Karpas-422 (cell line): ENCODE measurements at regions not wholly inside any gene's neighbourhood (a gene's known extent, or its start where the extent isn't known, plus 50 kb on each side); places are given as distances from the start of the nearest gene placed in this dataset.
"Not testable (repeated sequence)": the region's sequence is repeated elsewhere in the genome, so short reads cannot be mapped to it uniquely, and the experiment has no call there.

Source experiments
- DNase-seq: peaks from one replicate; pipeline ENCODE4 v3.0.0-alpha.2; 2015
- H2AFZ ChIP-seq: fragments of 200-600 bp; sonication (generic); 2 replicates; pipeline ENCODE4 v1.6.1; 2014; ENCODE audit warnings: antibody characterized with exemption, low read length, mixed read lengths
- H3K27ac ChIP-seq: fragments of 200-600 bp; sonication (generic); 2 replicates; pipeline ENCODE4 v1.5.1; 2014; ENCODE audit warnings: mild to moderate bottlenecking, low read length, moderate library complexity
- H3K27me3 ChIP-seq: fragments of 200-600 bp; sonication (generic); 2 replicates; pipeline ENCODE4 v1.6.1; 2014; ENCODE audit warnings: low read length, mixed read lengths
- H3K36me3 ChIP-seq: fragments of 200-600 bp; sonication (generic); 2 replicates; pipeline ENCODE4 v1.6.1; 2014; ENCODE audit warnings: low read length, mixed read lengths; ENCODE audit not compliant: insufficient read depth
- H3K4me1 ChIP-seq: fragments of 200-600 bp; sonication (generic); 2 replicates; pipeline ENCODE4 v1.6.1; 2014; ENCODE audit warnings: mild to moderate bottlenecking, low read length, mixed read lengths
- H3K4me2 ChIP-seq: fragments of 200-600 bp; sonication (generic); 2 replicates; pipeline ENCODE4 v1.6.1; 2014; ENCODE audit warnings: low read length, low read depth, mild to moderate bottlenecking; ENCODE audit not compliant: poor library complexity, severe bottlenecking
- H3K4me3 ChIP-seq: fragments of 200-600 bp; sonication (generic); 2 replicates; pipeline ENCODE4 v1.5.1; 2014; ENCODE audit warnings: mild to moderate bottlenecking, antibody characterized with exemption, low read length, mixed read lengths
- H3K79me2 ChIP-seq: fragments of 200-600 bp; sonication (generic); 2 replicates; pipeline ENCODE4 v1.6.1; 2014; ENCODE audit warnings: mild to moderate bottlenecking, low read length, mixed read lengths
- H3K9ac ChIP-seq: fragments of 200-600 bp; sonication (generic); 2 replicates; pipeline ENCODE4 v1.6.0; 2014; ENCODE audit warnings: low read length
- H3K9me2 ChIP-seq: fragments of 200-600 bp; sonication (generic), shearing (Covaris generic); replicated peaks from 2 replicates; pipeline ENCODE4 v1.6.0; 2014; ENCODE audit warnings: mild to moderate bottlenecking, low read length, moderate library complexity; ENCODE audit not compliant: insufficient read depth
- H3K9me3 ChIP-seq: fragments of 300-700, 200-600 bp; sonication (generic); 2 replicates; pipeline ENCODE4 v1.6.1; 2014; ENCODE audit warnings: low read length, mixed read lengths
- H4K20me1 ChIP-seq: fragments of 200-600 bp; sonication (generic); 2 replicates; pipeline ENCODE4 v1.6.1; 2014; ENCODE audit warnings: mild to moderate bottlenecking, antibody characterized with exemption, low read length, low read depth; ENCODE audit not compliant: insufficient read depth

DNA sequence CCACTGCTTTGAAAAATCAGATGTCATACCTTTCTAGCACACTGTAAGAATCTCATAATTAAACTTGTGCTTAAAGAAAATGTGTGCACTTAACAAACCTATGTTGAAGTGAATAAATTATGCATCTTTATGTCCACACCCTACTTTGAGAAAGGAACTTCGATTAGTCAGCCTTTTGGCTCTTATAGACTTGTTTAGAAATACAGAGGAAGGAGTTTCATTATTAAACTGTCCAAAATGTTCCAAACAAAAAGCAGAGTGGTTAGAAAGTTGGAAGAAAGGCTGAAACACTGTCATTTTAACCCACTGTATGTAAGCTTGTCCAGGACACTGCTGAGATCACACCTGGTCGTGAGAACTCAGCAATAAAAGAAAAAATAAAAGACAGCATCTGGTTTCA, 863.2 kb upstream of the CHORDC1 start:
- H3K4me2 ChIP-seq = no peak overlapping the region
- no peaks in the 10 kb centered on the region for H3K9me2 ChIP-seq
- H4K20me1 ChIP-seq = no peaks in the 10 kb centered on the region
- H3K27ac ChIP-seq = no peak overlapping the region
- no peak for DNase-seq
- no peaks in the 10 kb centered on the region for H3K79me2 ChIP-seq
- no peak overlapping the region for H3K4me3 ChIP-seq
- H3K9ac ChIP-seq = no peak overlapping the region
- peaks cover 25% of the 10 kb centered on the region for H3K4me1 ChIP-seq
- H3K9me3 ChIP-seq = no peaks in the 10 kb centered on the region
- no peaks in the 10 kb centered on the region for H3K36me3 ChIP-seq
- H3K27me3 ChIP-seq = no peaks in the 10 kb centered on the region
- 0 out of 2 replicates have a peak overlapping the region, but pooled peaks have one; percentile 10 for H2AFZ ChIP-seq

DNA sequence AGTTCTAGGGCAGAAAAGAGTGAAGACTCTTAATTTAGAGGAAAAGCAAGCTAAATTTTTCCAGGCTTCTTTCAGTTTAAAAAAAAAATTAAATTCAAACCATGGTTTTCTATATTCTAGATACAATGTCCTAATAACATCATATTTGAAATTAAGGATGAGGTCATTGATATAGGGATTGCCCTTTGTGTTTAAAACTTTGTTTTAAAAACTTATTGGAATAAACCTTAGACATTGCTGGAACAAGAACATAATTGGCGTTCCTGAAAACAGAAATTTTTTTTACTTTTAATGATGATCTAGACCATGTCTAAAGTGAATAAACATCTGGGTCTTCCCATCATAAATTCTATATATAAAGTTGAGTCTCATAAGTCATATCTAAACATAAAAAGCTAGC, 859.4 kb upstream of the CHORDC1 start:
- Histone ChIP-seq H3K9me3 (no peaks in the 10 kb centered on the region), H3K9ac (no peak overlapping the region), H3K9me2 (0 out of 2 replicates have a peak, but pooled peaks cover 5% of the 10 kb centered on the region), H3K79me2 (no peaks in the 10 kb centered on the region), H3K27ac (no peak overlapping the region), H3K27me3 (no peaks in the 10 kb centered on the region), H3K4me1 (peaks cover 62% of the 10 kb centered on the region), H3K4me2 (no peak overlapping the region), H3K36me3 (no peaks in the 10 kb centered on the region), H3K4me3 (no peak overlapping the region), H2AFZ (no peak overlapping the region), H4K20me1 (no peaks in the 10 kb centered on the region)
- no peak for DNase-seq

DNA sequence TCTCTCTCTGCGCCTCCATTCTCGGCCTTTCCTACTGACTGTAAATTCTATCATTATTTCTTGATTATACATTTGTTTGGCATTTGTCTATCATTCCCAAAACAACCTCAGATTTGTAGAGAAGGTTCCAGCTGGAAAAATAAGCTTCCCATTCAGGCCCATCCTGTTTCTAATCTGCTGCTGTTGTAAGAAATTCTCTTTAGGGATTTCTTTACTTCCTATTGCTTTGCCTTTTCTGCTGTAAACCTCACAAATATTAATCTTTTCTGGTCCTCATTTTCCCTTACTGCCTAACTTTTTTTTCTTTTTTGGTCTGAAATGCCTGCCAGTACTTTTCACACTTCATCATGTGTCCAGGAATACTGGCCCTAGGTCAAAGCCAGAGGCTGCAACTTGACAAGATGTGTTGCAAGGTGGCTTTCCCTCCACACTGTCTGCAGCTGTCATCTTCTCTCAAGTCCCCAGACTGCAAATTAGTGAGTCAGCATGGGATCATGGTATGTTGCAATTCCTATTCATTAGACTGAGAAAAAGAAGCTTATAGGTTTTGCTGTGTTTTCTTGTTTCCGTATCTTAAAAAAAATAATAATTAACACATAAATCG, 858.7 kb upstream of the CHORDC1 start:
- no peaks in the 10 kb centered on the region for H4K20me1 ChIP-seq
- H3K9ac ChIP-seq = peak overlapping the region; percentile 1; the same call in 1 of the 2 replicates
- no peak overlapping the region for H3K4me3 ChIP-seq
- H3K9me2 ChIP-seq = 0 out of 2 replicates have a peak, but pooled peaks cover 5% of the 10 kb centered on the region
- peak; percentile 76 for DNase-seq
- no peaks in the 10 kb centered on the region for H3K27me3 ChIP-seq
- H3K36me3 ChIP-seq = no peaks in the 10 kb centered on the region
- peak overlapping the region; percentile 38 for H3K4me2 ChIP-seq
- H3K4me1 ChIP-seq = peaks cover 69% of the 10 kb centered on the region
- H3K27ac ChIP-seq = peak overlapping the region; percentile 7
- H3K79me2 ChIP-seq = no peaks in the 10 kb centered on the region
- H2AFZ ChIP-seq = peak overlapping the region; percentile 32; the same call in 1 of the 2 replicates
- no peaks in the 10 kb centered on the region for H3K9me3 ChIP-seq

DNA sequence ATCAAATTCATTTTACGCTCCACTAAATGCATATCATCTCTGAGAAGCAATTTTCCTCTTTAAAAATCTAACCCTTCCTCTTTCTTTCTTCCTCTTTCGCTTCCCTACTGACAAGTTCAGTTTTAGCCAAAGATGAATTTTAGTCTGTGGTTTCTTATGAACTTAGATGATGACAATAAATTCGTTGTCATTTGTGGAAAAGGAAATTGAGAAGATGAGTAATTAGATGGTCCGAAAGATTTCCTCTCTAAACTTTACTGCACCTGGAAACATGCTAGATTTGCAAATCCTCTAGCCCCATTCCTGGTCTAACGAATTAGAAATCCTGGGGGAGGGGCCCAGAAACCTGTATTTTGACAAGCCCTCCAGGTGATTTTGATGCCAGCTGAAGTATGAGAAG, 855.4 kb upstream of the CHORDC1 start:
- Histone ChIP-seq H3K9me2 (0 out of 2 replicates have a peak, but pooled peaks cover 5% of the 10 kb centered on the region), H3K4me2 (peak overlapping the region; percentile 62)

DNA sequence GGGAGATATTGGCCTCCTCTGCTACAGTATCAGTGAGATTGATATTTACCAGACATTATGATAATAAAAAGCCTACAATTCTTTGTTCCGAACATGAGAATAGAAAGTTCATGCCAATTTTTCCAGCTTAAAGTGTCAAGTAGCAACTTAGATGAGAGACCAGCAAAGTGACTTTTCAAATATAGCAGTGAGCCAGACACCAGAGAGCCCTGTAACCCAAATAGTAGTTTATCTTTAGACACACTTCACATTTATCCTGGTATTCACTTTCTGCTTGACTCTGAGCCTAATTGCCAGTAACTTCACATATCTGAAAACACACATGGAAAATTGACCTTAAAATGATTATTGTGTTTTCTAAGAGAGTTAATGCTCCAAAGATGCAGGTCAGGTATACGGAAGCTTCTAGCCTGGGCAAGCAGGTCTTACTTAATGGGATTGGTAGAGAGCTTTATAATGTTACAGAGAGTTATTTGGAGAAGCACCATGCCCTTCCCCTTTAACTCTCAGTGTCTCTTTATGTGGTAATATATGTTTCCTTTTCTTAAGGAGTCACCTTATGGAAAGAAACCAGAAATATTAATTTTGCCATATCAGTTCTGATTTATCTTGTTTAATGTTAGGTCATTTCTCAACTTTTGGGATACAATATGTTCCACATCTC, 852.3 kb upstream of the CHORDC1 start:
- Histone ChIP-seq H4K20me1 (no peaks in the 10 kb centered on the region), H3K36me3 (no peaks in the 10 kb centered on the region), H3K4me1 (peaks cover 54% of the 10 kb centered on the region), H3K4me2 (no peak overlapping the region), H3K9ac (no peak overlapping the region), H3K79me2 (no peaks in the 10 kb centered on the region), H3K9me3 (no peaks in the 10 kb centered on the region), H3K4me3 (no peak overlapping the region), H3K27ac (no peak overlapping the region), H3K9me2 (no peaks in the 10 kb centered on the region), H2AFZ (peak overlapping the region; percentile 5), H3K27me3 (no peaks in the 10 kb centered on the region)
- DNase-seq = no peak

More for the DNA sequence above, 855.4 kb upstream of the CHORDC1 start:
- no peak overlapping the region for H3K9ac ChIP-seq
- no peaks in the 10 kb centered on the region for H3K9me3 ChIP-seq
- no peaks in the 10 kb centered on the region for H3K27me3 ChIP-seq
- H4K20me1 ChIP-seq = no peaks in the 10 kb centered on the region
- H3K36me3 ChIP-seq = no peaks in the 10 kb centered on the region
- peak; percentile 97 for DNase-seq
- peaks cover 80% of the 10 kb centered on the region for H3K4me1 ChIP-seq
- H3K79me2 ChIP-seq = no peaks in the 10 kb centered on the region
- H3K27ac ChIP-seq = peak overlapping the region; percentile 85
- H2AFZ ChIP-seq = no peak overlapping the region; the same call in 1 of the 2 replicates
- peak overlapping the region; percentile 16 for H3K4me3 ChIP-seq

DNA sequence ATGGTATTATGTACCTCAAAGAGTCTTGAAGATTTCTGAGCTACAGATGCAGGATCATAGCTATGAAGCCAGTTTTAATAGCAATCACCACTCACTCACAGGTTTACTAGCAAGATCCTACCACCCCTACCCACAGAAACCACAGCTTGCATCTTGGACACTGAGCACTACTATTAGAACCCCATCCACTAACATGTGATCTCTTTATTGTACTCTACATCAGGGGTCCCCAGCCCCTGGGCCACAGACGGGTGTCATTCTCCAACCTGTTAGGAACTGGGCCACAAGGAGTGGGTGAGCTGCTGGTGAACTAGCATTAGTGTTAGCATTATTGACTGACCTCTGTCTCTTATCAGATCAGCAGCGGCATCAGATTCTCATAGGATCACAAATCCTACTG, 844.8 kb upstream of the CHORDC1 start:
- no peaks in the 10 kb centered on the region for H3K79me2 ChIP-seq
- H4K20me1 ChIP-seq = no peaks in the 10 kb centered on the region
- H3K36me3 ChIP-seq = no peaks in the 10 kb centered on the region
- no peak overlapping the region for H3K27ac ChIP-seq
- no peaks in the 10 kb centered on the region for H3K9me3 ChIP-seq
- H3K9me2 ChIP-seq = no peaks in the 10 kb centered on the region
- peaks cover 20% of the 10 kb centered on the region for H3K4me1 ChIP-seq
- H3K4me2 ChIP-seq = no peak overlapping the region
- H2AFZ ChIP-seq = peak overlapping the region; percentile 7; the same call in 1 of the 2 replicates
- no peak for DNase-seq
- no peaks in the 10 kb centered on the region for H3K27me3 ChIP-seq
- no peak overlapping the region for H3K4me3 ChIP-seq
- H3K9ac ChIP-seq = no peak overlapping the region

DNA sequence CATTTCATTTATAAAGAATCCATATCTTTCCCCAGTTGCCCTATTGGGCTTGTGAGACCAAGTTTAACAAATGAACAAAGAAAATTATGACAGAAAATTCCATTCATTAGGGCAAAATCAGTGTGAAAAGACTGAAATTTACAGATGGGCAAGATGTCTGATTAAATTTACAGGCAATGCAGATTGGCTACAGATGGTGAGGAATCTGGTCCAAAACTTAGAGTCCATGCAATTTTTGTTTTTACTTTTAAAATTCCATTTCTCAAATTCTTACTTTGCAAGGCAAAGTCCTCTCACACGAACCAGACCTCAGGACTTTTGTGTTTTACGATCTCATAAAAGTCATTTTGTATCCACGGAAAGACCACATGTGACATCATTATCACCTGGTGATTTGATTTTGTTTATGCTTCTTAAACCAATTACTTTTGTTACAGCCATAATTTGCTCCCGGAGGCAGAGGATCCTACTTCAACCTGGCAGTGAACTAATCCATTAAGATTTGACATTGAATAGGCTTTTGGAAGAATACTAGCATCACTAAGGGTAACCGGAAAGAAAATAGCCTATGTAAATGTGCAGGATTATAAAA, 843.7 kb upstream of the CHORDC1 start:
- no peaks in the 10 kb centered on the region for H3K79me2 ChIP-seq
- DNase-seq = no peak
- H3K9me3 ChIP-seq = 0 out of 2 replicates have a peak, but pooled peaks cover 2% of the 10 kb centered on the region
- H3K27ac ChIP-seq = no peak overlapping the region
- H2AFZ ChIP-seq = no peak overlapping the region
- no peak overlapping the region for H3K4me2 ChIP-seq
- no peaks in the 10 kb centered on the region for H3K36me3 ChIP-seq
- no peaks in the 10 kb centered on the region for H3K9me2 ChIP-seq
- no peak overlapping the region for H3K4me3 ChIP-seq
- peaks cover 20% of the 10 kb centered on the region for H3K4me1 ChIP-seq
- no peaks in the 10 kb centered on the region for H3K27me3 ChIP-seq
- no peak overlapping the region for H3K9ac ChIP-seq
- H4K20me1 ChIP-seq = no peaks in the 10 kb centered on the region

DNA sequence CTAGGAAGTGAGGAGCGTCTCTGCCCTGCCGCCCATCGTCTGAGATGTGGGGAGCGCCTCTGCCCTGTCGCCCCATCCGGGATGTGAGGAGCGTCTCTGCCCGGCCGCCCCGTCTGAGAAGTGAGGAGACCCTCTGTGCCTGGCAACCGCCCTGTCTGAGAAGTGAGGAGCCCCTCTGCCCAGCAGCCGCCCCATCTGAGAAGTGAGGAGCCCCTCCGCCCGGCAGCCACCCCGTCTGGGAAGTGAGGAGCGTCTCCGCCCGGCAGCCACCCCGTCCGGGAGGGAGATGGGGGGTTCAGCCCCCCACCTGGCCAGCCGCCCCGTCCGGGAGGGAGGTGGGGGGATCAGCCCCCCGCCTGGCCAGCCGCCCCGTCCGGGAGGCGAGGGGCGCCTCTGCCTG, 840.5 kb upstream of the CHORDC1 start:
- H3K9me3 ChIP-seq, H3K79me2 ChIP-seq, H3K4me2 ChIP-seq, H3K4me3 ChIP-seq, H3K9ac ChIP-seq, H3K27me3 ChIP-seq, DNase-seq, H3K9me2 ChIP-seq, H3K27ac ChIP-seq, H3K36me3 ChIP-seq, H4K20me1 ChIP-seq, H2AFZ ChIP-seq: not testable (repeated sequence)
- peaks cover 16% of the 10 kb centered on the region for H3K4me1 ChIP-seq
